ENCODE measurements at regions not wholly inside any gene's neighbourhood (a gene's known extent, or its start where the extent isn't known, plus 50 kb on each side); places are given as distances from the start of the nearest gene placed in this dataset.

DNA sequence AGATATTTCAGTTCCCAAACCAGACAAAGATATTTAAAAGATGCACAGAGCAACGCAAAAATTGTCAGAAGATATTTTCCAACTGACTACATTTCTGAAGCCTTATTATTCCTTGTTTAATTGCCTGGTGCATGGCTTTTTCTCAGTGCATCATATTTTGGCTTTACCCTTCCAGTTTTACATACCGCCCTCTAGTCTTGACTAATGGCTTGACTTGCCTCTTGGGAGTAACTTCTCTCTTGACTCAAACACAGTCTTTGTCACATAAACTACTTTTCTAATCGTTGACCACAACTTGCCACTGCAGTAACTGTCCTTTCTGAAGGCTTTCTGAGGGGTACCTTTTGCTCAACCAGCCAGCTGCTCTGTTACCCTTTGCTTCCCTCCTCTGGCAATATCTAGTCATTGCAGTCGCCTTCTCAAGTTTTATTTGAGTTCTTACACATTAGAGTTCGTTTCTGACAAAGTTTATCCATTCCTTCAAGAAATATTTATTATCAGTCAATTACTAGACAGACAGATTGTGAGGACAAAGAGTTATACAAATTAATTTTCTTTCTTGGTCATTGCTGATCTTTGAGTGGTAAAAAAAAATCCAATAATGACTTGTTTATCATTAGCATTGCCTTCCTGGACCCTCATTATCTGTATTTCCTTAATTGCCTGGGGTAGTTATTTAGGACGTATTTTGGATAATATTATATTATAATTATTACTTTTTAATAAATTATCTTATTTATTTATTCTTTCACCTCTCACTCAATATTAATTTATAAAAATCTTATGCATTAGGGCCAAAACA, 506.9 kb upstream of the PCDH10 start:
- H2AFZ ChIP-seq (ENCODE audit: low read depth, low read length) = no peak overlapping the region

DNA sequence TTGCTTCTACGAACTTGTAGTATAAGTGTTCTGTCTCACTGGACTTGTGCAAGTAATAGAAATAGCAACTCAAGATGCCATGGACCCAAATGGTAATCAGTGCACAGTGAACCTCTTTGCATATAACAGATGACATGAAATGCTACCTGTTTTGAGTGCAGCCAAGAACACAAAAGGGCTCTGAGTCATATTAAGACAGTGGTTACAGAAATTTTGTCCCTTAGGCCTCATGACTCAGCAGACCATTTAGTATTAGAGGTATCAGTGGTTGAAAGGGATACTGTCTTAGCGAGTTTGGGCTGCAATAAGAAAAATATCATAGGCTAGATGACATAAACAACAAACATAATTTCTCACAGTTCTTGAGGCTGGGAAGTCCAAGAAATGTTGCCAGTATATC, 502.9 kb upstream of the PCDH10 start:
- no peaks in the 10 kb centered on the region for H3K36me3 ChIP-seq (ENCODE audit: insufficient read depth, low read length)
- no peaks in the 10 kb centered on the region for H3K9me3 ChIP-seq (ENCODE audit: low read length)
- H3K79me2 ChIP-seq (replicated peaks; ENCODE audit: insufficient read depth, low read length) = no peaks in the 10 kb centered on the region
- H3K27me3 ChIP-seq (ENCODE audit: insufficient read depth, low read depth, low read length) = no peaks in the 10 kb centered on the region
- H2AFZ ChIP-seq (ENCODE audit: low read depth, low read length) = no peak overlapping the region
- H3K4me2 ChIP-seq (ENCODE audit: low read length) = no peak overlapping the region
- H4K20me1 ChIP-seq (ENCODE audit: insufficient read depth) = no peaks in the 10 kb centered on the region
- no peaks in the 10 kb centered on the region for H3F3A ChIP-seq (ENCODE audit: insufficient read depth, low read length, poor library complexity, severe bottlenecking)
- no peak overlapping the region for H3K9ac ChIP-seq (ENCODE audit: low read length)
- H3K9me2 ChIP-seq (ENCODE audit: insufficient read depth, low read length) = no peaks in the 10 kb centered on the region
- H3K27ac ChIP-seq (ENCODE audit: low read length) = no peak overlapping the region
- H3K4me3 ChIP-seq (ENCODE audit: low read length) = no peak overlapping the region
- no peak for TF ChIP-seq RAD21 (conservative IDR thresholded peaks at IDR 0.05)
- TF ChIP-seq, protein P1, sequence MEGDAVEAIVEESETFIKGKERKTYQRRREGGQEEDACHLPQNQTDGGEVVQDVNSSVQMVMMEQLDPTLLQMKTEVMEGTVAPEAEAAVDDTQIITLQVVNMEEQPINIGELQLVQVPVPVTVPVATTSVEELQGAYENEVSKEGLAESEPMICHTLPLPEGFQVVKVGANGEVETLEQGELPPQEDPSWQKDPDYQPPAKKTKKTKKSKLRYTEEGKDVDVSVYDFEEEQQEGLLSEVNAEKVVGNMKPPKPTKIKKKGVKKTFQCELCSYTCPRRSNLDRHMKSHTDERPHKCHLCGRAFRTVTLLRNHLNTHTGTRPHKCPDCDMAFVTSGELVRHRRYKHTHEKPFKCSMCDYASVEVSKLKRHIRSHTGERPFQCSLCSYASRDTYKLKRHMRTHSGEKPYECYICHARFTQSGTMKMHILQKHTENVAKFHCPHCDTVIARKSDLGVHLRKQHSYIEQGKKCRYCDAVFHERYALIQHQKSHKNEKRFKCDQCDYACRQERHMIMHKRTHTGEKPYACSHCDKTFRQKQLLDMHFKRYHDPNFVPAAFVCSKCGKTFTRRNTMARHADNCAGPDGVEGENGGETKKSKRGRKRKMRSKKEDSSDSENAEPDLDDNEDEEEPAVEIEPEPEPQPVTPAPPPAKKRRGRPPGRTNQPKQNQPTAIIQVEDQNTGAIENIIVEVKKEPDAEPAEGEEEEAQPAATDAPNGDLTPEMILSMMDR (IDR thresholded peaks at IDR 0.05; ENCODE audit: poor library complexity, severe bottlenecking) = no peak
- no peak for TF ChIP-seq POLR2AphosphoS5 (IDR thresholded peaks at IDR 0.05)
- TF ChIP-seq SMC3 (conservative IDR thresholded peaks at IDR 0.05; ENCODE audit: poor library complexity) = no peak
- TF ChIP-seq REST (IDR thresholded peaks at IDR 0.05; ENCODE audit: borderline replicate concordance) = no peak
- TF ChIP-seq EP300 (conservative IDR thresholded peaks at IDR 0.05; ENCODE audit: poor library complexity, severe bottlenecking) = no peak

More for the DNA sequence above, 506.9 kb upstream of the PCDH10 start:
- Histone ChIP-seq H3K36me3 (ENCODE audit: insufficient read depth, low read length) (no peaks in the 10 kb centered on the region), H3K27ac (ENCODE audit: low read length) (no peak overlapping the region), H4K20me1 (ENCODE audit: insufficient read depth) (no peaks in the 10 kb centered on the region), H3K9me2 (ENCODE audit: insufficient read depth, low read length) (no peaks in the 10 kb centered on the region), H3K79me2 (replicated peaks; ENCODE audit: insufficient read depth, low read length) (no peaks in the 10 kb centered on the region), H3K9ac (ENCODE audit: low read length) (no peak overlapping the region), H3F3A (ENCODE audit: insufficient read depth, low read length, poor library complexity, severe bottlenecking) (no peaks in the 10 kb centered on the region), H3K27me3 (ENCODE audit: insufficient read depth, low read depth, low read length) (no peaks in the 10 kb centered on the region), H3K4me2 (ENCODE audit: low read length) (no peak overlapping the region), H3K9me3 (ENCODE audit: low read length) (no peaks in the 10 kb centered on the region), H3K4me3 (ENCODE audit: low read length) (no peak overlapping the region)
- no peak for TF ChIP-seq MXI1 (conservative IDR thresholded peaks at IDR 0.05; ENCODE audit: poor library complexity, severe bottlenecking)
- no peak for TF ChIP-seq POLR2AphosphoS5 (IDR thresholded peaks at IDR 0.05)
- no peak for TF ChIP-seq EZH2 (IDR thresholded peaks at IDR 0.05; ENCODE audit: borderline replicate concordance, insufficient read depth, low read length, poor library complexity, severe bottlenecking)
- no peak for TF ChIP-seq REST (IDR thresholded peaks at IDR 0.05; ENCODE audit: borderline replicate concordance)
- TF ChIP-seq EP300 (conservative IDR thresholded peaks at IDR 0.05; ENCODE audit: poor library complexity, severe bottlenecking) = no peak
- TF ChIP-seq SMC3 (conservative IDR thresholded peaks at IDR 0.05; ENCODE audit: poor library complexity) = peak; percentile 90
- no peak for TF ChIP-seq TAF1 (IDR thresholded peaks at IDR 0.05; ENCODE audit: low read depth)
- peak; percentile 91 for TF ChIP-seq RAD21 (conservative IDR thresholded peaks at IDR 0.05)
- TF ChIP-seq, protein P1 (IDR thresholded peaks at IDR 0.05; ENCODE audit: poor library complexity, severe bottlenecking) = peak; percentile 86
